D721Med (cell line): ENCODE measurements at regions not wholly inside any gene's neighbourhood (a gene's known extent, or its start where the extent isn't known, plus 50 kb on each side); places are given as distances from the start of the nearest gene placed in this dataset.

Experiments used
- DNase-seq: peaks from one replicate; pipeline ENCODE4 v3.0.0; 2011; ENCODE audit warnings: low spot score; ENCODE audit not compliant: insufficient read length
- FAIRE-seq: peaks from 2 replicates; lab custom pipeline; 2011; peaks lifted over from hg19 to GRCh38; lab: Jason Lieb, UNC
- TF ChIP-seq, protein P1 (sequence below): IDR thresholded peaks from 2 replicates; pipeline ENCODE4 v1.5.1; 2012; ENCODE audit warnings: mild to moderate bottlenecking, control low read depth; ENCODE audit not compliant: insufficient read depth; ENCODE audit errors: missing control alignments

DNA sequence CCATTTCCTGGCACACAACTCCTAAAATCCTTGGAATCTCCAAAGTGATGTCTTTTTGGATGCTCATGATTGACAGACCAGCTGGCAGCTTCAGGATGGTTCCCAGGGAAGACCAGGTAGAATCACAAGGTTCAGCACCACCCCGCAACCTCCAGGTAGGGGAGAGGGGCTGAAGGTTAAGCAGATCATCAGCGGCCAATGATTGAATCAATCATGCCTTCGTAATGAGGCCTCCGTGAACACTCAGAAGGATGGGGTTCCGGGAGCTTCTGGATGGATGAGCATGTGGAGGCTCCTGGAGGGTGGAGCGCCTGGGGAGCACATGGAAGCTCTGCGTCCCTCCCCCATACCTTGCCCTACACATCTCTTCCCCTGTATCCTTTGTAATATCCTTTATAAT is 185.9 kb downstream of the SEC14L1 start:
- no peak for FAIRE-seq
- DNase-seq: no peak
- TF ChIP-seq, protein P1, sequence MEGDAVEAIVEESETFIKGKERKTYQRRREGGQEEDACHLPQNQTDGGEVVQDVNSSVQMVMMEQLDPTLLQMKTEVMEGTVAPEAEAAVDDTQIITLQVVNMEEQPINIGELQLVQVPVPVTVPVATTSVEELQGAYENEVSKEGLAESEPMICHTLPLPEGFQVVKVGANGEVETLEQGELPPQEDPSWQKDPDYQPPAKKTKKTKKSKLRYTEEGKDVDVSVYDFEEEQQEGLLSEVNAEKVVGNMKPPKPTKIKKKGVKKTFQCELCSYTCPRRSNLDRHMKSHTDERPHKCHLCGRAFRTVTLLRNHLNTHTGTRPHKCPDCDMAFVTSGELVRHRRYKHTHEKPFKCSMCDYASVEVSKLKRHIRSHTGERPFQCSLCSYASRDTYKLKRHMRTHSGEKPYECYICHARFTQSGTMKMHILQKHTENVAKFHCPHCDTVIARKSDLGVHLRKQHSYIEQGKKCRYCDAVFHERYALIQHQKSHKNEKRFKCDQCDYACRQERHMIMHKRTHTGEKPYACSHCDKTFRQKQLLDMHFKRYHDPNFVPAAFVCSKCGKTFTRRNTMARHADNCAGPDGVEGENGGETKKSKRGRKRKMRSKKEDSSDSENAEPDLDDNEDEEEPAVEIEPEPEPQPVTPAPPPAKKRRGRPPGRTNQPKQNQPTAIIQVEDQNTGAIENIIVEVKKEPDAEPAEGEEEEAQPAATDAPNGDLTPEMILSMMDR: no peak

DNA sequence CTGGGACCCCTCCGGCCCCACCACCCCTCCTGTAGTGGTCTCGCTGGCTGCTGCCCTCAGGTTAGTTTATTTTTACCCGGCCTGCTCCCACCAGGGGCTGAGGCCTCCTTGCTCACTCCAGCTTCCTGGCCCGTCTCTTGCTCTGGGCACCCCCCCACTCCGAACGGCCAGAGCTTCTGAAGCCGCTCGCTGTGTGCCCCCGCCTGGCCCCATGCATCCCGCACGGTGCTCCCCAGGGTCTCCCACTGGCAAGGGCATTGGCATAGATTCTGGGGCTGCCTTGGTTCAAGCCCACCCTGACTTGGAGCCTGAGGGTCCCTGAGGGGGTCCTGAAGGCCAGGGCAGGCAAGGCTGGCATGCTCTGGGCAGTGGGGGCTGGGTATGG is 186.4 kb downstream of the SEC14L1 start:
- TF ChIP-seq, protein P1: no peak
- DNase-seq (no peak), FAIRE-seq (no peak)

DNA sequence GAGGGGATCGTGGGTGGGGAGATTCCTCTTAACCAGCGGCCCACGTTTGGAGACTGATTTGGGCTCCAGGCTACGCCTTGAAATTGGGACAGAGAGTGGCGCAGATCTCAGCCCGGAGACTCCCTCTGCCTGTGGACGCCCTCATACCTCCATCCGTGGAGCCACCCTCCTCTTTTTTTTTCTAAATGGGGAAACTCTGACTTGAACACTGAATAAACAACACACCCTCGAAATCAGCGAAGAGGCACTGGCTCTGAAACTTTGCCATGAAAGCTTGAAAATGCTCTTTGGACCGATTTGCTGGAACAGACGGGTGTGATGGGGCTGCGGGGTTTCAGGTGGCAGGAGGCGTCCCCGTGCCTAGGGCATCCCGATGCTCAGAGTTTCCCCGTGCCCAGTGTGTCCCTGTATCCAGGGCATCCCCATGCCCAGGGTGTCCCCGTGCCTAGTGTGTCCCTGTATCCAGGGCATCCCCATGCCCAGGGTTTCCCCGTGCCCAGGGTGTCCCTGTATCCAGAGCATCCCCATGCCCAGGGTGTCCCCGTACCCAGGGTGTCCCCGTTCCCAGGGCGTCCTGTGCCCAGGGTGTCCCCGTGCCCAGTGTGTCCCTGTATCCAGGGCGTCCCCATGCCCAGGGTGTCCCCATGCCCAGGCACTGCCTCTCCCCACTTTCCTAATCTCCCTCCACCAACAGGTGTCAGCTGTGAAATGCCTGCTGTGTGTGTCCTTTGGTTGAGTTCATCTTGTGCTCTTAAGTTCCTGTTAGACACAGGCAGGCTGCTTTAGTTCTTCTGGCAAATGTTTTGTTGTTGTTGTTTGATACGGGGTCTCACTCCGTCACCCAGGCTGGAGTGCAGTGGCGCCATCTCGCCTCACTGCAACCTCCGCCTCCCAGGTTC is 187.0 kb downstream of the SEC14L1 start:
- DNase-seq (no peak), FAIRE-seq (no peak)
- TF ChIP-seq, protein P1: no peak

DNA sequence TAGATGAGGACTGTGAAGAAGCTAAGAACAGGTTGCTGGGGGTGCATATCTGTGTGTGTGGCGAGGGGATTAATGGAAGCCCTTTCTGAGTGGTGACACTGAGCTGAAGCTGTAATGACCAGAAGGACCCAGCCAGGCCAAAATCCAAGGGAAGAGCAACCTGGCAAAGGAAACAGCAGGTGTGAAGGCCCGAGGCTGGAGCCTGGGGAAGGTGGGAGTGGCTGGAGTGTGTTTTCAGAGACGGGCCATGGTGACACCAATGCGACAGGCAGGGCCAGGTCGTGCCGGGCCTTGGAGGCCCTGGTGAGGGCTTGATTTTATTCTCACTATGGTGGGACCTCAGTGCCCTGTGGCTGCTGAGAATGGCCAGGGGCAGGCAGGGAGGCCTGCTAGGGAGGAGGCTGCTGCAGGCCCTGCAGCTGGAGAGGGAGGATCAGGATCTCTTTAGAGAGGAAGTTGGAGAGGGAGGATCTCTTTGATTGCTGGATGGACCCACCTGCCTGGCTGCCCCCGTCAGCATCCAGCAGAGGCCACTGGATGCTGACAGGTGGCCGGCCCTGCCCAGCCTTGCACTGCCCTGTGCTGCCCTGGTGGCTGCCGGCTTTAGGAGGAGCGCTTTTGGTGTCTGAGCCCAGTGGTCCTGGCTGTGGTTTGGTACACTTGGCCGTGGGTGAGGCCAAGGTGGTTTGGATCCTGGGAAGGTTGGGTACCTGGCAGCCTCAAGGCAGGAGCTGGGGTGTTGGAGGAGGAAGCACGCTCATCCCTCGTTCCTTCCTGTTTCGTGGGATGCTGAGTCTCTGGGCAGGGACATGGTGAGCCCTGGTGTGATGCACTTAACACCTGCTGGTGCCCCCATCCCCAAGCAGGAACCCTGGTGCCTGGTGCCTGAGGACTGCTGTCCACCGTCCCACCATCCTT is 188.3 kb downstream of the SEC14L1 start:
- DNase-seq (no peak), FAIRE-seq (no peak)
- TF ChIP-seq, protein P1: no peak

DNA sequence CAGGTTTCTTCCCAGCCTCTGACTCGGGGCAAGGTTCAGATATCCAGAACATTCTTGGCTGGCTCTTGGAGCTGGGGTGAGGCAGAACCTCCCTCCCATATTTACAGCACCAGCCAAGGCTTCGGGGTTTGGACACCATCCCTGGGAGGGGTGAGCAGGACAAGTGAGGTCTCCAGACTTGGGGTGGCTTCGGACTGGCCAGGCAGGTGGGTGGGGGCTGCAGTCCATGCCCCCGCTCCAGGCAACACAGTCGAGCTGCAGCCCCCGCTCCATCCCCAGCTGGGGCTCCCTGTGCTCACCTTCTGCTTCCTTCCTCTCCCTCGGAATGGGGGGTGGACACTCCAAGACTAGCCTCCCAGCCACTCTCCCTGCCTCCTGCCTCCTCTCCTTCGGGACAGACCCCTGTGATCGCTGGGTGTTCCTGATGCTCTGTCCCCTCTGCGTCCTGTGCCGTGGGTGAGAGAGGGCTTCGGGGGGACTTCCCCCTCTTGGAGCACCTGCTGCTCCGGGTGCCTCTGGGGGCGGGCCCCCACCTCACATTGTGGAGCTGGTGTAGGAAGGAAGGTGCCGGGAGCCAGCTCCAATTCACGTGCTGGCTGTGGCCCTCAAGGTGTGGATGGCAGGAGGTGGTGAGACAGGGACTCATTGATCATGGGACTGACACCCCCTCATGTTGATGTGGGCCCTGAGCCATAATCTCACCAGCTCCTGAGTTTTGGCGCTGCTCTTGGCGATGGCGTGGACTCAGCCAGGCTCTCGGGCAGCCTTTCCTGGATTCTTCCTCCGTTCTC is 189.2 kb downstream of the SEC14L1 start:
- DNase-seq (no peak), FAIRE-seq (no peak)
- TF ChIP-seq, protein P1: no peak

DNA sequence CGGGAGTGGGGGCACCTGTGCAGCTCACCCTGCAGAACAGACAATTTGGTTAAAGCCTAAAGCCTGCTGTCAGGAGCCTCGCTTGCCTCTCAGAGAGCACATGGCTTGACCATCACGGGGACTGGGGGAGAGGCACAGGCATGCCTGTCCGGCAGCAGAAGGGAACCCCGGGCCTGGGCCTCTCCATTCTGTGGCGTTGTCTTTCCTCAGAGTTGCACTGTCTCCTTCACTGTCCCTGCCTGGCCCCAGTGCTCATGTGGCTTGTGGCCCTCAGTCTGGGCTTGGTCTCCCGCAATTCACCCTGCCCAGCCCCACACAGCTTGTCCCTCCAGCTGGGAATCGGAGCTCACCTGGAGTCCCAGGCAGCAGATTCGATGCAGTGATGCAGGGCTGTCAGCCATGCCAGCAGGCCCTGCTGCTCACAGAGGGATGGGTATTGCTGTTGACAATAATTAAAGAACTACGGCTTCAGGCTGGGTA is 189.9 kb downstream of the SEC14L1 start:
- DNase-seq (no peak), FAIRE-seq (no peak)
- TF ChIP-seq, protein P1: no peak
